ENCODE measurements at regions not wholly inside any gene's neighbourhood (a gene's known extent, or its start where the extent isn't known, plus 50 kb on each side); places are given as distances from the start of the nearest gene placed in this dataset.

DNA sequence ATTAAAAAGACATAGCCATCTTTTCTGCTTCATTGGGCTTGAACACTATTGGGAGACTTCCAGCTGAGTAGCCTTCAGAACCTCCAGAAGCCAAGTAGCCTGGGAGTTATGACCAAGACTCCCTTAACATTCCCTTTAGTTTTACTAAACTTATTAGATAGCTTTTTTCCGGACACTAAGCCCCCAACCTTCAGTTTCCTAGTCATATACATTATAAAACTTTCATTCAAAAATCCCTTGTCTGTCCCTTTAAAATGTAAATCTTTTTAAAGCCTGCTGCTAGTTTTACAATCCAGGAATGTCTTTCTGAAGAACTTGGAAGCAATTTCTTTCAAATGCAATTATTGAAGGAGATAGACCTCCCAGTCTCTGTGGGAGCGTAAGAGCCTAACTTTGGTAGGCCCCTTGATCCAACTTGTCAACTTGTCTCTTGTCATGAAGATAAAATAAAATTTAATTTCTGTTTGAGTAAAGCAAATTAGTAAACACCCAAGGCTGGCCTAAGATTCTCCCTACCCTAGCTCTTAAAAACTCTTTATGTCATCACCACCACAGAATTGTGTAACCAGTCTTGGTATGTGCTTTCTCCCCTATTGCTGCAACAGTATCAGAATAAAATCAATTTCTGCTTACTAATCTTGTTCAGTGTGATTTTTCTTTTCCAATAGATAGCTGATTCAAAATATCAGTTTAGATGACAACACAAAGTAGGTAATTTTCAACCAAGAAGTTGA is 796.2 kb downstream of the PLA2G4A start:
- TF ChIP-seq EZH2 (optimal IDR thresholded peaks at IDR 0.05; ENCODE audit: low read depth, low read length), result no peak
- TF ChIP-seq, protein P1, sequence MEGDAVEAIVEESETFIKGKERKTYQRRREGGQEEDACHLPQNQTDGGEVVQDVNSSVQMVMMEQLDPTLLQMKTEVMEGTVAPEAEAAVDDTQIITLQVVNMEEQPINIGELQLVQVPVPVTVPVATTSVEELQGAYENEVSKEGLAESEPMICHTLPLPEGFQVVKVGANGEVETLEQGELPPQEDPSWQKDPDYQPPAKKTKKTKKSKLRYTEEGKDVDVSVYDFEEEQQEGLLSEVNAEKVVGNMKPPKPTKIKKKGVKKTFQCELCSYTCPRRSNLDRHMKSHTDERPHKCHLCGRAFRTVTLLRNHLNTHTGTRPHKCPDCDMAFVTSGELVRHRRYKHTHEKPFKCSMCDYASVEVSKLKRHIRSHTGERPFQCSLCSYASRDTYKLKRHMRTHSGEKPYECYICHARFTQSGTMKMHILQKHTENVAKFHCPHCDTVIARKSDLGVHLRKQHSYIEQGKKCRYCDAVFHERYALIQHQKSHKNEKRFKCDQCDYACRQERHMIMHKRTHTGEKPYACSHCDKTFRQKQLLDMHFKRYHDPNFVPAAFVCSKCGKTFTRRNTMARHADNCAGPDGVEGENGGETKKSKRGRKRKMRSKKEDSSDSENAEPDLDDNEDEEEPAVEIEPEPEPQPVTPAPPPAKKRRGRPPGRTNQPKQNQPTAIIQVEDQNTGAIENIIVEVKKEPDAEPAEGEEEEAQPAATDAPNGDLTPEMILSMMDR (IDR thresholded peaks at IDR 0.05; ENCODE audit: low read length), result no peak

Measured in MM.1S (cell line).